GM21737 (cell line): ENCODE measurements at regions not wholly inside any gene's neighbourhood (a gene's known extent, or its start where the extent isn't known, plus 50 kb on each side); places are given as distances from the start of the nearest gene placed in this dataset.

Experiments used
- ATAC-seq: cut with Tn5 transposase; IDR thresholded peaks from one replicate; pipeline ENCODE4 v1.9.1; 2021; ENCODE audit warnings: mild to moderate bottlenecking, moderate library complexity; ENCODE audit not compliant: unreplicated experiment

DNA sequence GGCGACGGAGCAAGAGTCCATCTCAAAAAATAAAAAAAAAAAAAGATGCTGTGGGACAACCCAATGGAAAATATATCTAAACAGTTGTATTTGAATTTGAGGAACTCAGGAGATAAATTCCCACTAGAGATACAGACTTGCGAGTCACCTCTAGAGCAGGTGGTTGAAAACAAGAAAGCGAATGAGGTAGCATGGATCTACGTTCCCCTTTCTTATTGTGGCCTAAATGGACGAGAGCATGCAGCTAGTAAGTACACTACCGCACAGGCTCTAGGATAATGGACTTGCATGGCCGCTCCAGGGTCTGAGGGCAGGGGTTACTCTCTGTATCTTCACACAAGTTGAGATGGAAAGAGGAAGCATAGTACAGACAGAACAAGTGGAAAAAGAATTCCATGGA, 63.5 kb upstream of the TGFBR2 start:
- no peak for ATAC-seq

DNA sequence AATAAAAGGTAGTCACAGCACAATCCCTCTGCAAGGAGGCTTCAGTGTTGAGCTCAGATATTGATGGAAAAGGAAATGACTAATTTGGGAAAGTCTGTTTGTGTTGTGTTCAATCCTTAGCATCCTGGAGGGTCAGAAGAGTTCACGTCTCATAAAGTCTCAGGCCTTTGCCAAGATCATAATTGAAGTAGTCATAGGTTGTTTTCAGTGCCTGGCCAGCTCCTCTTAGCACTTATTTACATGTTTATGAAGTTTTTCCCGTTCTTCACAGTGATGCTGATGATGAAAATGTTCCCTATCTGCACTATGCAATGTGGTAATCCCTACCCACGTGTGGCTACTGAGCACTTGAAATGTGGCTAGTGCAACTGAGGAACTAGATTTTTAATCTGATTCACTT, 61.6 kb upstream of the TGFBR2 start:
- no peak for ATAC-seq

DNA sequence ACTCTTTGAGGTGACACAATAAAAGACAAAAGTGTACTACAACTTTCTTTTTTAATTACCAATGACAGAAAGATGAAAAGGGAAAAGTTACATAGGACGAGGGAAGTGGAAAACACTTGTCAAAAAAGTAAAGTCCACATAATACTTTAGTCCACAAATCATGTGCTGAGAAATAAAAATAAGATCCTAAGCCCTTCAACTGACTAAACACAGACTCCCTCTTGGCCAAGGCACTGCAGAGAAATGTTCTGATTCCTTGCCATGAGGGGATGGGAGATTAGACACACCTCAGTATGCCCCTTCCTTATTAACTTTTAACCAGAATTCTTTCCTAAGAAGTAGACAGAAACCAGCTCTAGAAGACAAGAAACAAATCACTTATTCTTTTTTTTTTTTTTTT, 59.5 kb upstream of the TGFBR2 start:
- no peak for ATAC-seq

DNA sequence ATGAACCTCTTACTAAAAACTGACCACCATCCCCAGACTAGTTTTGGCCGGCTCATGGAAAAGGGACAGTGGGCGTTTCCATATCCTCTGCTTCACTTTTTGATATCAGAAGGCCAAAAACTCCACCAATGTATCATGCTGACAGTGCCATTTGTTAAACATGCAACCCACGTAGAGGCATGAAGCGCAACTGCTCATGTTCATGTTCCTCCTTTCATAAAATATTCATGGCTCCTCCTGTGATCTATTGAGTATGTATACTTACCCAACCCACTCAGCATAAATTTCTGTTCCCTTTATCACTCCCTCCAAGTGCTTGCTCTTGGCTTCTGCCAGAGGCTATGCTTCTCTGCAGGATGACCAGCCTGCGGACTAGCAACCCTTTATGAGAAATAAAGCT, 58.7 kb upstream of the TGFBR2 start:
- ATAC-seq = no peak

DNA sequence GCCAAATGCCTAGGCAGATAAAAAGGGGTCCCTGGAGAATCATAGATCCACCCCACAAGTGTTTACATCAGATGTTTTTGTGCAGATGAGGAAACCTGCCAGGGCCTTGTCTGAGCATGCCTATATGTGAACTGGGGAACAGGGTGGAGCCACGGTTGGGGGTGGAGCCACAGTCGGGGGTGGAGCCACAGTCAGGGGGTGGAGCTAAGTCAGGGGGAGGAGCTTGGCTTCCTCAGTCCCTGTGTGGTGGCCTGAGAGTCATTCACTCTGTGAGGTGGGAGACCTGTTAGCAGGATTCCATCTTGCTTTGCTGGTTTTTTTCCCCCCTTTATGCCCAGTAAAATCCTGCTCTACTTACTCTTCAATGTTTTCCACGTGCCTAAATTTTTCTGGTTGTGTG, 57.8 kb upstream of the TGFBR2 start:
- no peak for ATAC-seq

DNA sequence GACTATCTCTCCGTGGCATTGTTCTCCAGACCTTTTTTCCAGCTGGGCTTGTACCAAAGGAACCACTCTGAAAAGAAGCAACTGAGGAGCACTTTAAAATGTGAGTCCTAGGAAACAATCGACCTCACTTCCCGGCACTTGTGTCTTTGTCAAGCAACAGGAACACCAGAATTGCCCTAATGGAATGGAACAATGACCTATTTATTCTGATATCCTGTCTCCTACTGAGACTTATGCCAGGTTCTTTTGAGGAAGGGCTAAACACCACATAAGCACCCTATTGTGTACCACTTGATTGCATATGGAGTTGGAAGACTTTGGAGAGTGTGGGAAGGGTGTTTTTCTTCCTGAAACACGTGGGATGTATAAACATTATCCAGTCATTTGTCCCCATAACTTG, 56.8 kb upstream of the TGFBR2 start:
- no peak for ATAC-seq

DNA sequence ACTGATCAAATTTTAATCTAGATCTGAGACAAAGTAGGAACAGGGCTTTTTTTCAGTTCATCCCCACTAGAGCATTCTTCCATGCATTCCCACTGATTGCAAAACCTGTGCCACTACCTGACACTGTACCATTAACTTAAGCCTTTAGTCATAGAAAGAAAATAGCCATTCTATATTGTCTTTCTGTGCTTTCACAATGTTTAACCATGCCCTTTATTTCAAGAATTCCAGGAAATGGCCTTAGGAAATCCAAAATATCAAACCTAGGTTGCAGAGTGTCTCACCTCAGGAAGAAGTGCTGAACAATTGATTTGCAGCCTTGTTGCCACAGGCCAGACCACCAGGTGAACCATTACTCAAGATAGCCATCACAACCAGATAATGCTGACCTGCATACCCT, 56.2 kb upstream of the TGFBR2 start:
- ATAC-seq = no peak

DNA sequence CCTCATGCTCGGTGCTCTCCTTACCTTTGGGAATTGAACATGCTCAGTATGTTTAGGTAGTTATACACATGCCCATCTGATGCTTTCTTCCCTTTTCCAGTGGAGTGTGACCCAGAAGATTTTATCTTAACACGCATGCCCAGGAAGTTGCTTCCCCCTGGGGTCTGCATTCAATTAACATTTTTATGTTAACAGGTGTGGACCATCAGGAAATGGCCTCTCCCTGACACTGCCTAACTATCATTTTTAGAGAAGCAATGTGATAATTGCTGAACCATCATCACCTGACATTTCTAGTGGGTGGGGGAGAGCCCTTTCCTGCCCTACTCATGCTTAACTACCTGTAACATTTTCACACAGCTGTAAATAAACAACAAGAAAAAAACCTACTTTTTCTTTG, 55.1 kb upstream of the TGFBR2 start:
- no peak for ATAC-seq

DNA sequence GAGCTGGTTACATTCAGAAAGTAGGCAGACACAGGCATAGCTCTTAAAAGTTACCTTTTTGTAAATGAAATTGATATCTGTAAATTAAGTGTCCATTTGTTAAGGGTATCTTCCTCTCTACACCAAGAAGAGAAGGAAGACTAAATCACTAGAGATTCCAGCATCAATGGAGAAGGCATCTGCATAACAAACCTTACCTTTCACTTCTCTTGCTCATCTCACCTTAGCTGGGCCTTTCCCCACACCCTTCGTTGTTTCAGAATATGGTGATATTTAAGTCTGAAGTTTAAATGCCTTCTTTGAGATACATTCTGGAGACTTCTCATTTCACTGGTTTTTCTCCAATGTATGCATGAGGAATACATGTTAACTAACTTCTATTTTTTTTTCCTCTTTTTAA, 54.5 kb upstream of the TGFBR2 start:
- ATAC-seq = no peak

DNA sequence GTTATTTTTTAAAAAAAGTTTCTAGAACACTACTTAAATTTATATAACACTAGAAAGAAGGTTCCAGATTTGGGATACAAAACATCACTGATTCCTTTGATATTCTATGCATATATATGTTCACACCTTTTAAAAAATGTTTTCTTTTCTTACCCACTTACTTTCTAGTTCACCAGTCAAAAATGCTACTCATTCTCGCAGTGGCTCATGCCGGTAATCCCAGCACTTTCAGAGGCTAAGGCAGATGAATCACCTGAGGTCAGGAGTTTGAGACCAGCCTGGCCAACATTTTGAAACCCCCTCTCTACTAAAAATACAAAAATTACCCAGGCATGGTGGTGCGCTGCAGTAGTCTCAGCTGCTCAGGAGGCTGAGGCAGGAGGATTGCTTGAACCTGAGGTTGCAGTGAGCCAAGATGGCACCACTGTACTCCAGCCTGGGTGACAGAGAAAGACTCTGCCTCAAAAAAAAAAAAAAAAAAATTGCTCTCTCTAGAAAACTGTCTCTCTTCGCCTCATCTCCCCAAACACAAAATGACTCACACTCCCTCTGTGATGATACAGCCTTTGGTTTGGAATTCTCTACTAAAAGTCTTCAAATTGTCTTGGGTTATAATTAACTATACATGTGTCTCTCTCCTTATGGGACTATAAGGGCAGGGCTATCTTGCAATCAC, 52.6 kb upstream of the TGFBR2 start:
- ATAC-seq = no peak

DNA sequence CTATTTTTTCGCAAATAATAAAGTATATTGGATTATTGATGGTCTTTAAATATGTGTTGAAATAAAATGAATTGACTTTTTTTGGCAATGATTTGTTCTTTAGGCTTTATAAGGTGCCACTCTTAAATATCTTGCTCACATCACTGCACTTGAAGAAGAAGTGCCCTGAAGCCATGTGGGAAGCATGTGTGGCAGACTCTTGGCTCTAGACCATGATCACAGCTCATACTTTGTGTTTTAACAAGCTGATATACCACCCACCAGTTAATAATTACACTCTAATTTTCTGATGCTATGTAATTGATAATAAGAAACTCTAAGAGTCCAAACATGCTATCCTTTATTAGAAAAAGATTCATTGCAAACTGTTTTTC, 52.1 kb upstream of the TGFBR2 start:
- ATAC-seq = no peak

DNA sequence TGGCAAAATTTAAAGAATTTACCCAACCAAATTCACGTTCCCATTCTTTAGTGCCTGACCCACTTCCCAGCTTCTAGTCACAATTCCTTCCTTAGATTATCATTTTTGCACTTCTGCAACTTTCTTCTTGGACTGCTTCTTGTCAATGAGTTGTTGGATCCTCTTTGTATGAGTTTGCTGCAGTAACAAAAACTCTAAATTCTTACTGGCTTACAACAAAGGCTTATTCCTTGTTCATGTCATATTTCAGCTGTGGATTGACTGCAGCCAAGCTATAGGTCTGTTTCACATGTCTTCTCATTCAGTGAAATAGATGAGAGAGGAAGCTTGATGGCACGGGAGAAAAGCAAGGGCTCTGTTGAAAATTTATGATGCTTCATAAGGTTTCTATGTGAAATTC, 50.4 kb upstream of the TGFBR2 start:
- no peak for ATAC-seq
